HG03469 (cell line): ENCODE measurements at regions not wholly inside any gene's neighbourhood (a gene's known extent, or its start where the extent isn't known, plus 50 kb on each side); places are given as distances from the start of the nearest gene placed in this dataset.
"Not testable (repeated sequence)": the region's sequence is repeated elsewhere in the genome, so short reads cannot be mapped to it uniquely, and the experiment has no call there.

Experiments used
- ATAC-seq: cut with Tn5 transposase; IDR thresholded peaks from one replicate; pipeline ENCODE4 v1.9.1; 2021; ENCODE audit warnings: mild to moderate bottlenecking, moderate library complexity, moderate number of reproducible peaks; ENCODE audit not compliant: unreplicated experiment

DNA sequence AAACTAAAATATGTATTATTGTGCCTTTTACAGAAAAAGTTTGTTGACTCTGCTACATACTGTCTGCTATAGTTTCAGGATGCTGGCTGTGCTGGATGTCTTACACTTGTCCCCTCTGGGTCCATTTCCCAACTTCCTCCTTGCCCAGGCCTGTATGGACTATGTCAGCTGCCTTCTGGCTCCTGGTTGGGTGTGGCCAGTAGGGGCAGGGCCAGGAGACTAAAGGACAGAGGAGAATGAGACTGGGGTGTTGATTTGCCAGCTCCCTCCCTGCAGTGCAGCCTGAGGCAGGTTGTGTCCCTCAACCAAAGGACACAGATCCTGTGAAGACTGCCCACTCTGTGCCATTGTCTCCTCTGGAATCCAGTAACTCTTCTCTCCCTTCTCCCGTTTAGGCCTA is 90.6 kb upstream of the UBE2E2 start:
- ATAC-seq, result no peak

DNA sequence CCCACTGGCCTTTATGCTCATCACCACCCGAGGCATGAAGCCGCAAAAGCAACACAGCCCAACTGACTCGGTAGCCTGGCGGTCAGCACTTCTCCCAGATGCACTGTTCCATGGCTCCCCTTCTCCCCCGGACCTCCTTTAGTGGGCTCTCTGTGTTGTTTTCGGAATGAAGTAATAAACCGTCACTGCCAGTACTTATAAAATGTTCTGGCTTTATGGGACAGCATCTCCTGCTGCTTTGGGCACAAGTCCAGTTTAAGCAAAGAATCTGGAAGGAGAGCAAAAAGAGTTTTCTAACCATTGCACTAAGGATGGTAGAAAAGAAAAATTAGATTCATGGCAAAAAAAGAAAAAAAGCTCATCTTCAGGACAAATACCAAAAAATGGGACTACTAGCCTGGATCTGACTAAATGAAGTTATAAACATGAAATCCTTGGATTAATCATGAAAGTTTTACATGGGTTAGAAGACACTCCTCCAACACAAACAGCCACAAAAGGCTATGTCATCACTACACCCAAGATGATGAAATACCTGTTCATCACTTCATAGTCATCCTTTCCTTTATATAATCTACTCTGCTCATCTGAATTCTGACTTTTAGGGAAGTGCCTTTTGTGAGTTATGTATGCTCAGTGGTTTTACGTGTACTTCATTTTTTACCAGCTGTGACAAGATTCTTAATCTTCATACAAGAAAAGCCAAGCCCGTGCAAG is 89.5 kb upstream of the UBE2E2 start:
- no peak for ATAC-seq

DNA sequence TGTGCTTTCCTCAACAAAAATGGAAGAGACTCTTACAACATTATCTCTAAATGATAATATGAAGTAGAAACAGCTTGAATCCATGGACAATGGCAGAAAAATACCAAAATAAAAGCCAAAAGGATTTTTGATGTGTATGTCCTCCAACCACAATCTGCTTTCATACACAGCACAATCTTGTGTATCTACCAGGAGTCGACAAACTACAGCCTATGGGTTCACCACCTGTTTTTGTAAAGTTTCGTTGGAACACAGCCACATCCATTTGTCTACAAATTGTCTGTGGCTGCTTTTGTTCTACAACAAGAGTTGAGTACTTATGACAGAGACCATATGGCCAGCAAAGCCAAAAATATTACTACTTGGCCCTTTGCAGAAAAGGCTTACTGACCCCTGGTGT is 88.7 kb upstream of the UBE2E2 start:
- no peak for ATAC-seq

DNA sequence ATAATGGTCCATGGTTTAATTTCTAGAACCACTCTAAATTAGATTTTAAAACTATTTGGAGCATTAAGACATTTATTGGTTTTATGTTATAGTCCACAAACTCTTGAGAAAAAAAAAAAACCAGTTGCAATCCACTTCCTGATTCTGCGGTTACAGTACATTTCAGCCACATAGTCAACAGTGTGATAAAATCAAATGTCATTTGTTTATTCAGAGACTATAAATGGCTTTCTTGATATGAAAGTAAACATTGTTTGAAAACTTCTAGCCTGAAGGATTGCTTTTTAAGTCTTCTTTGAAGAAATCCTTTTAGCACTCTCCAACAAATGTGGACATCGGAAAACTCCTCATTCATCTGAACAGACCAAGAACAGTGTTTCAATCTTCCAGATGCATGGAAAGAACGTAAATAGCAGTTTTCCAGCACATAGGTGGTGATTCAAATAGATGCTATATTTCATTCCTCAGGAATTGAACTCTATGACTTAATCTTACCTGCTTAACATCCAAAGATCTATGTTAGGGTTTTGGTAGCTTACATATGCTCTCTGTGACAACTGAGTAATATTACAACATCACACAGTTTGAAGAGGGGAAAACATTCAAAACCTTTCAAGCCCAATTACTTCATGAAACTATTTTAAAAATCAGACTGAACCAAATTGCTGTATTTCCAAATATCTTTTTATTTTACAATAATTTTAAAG is 87.8 kb upstream of the UBE2E2 start:
- no peak for ATAC-seq

DNA sequence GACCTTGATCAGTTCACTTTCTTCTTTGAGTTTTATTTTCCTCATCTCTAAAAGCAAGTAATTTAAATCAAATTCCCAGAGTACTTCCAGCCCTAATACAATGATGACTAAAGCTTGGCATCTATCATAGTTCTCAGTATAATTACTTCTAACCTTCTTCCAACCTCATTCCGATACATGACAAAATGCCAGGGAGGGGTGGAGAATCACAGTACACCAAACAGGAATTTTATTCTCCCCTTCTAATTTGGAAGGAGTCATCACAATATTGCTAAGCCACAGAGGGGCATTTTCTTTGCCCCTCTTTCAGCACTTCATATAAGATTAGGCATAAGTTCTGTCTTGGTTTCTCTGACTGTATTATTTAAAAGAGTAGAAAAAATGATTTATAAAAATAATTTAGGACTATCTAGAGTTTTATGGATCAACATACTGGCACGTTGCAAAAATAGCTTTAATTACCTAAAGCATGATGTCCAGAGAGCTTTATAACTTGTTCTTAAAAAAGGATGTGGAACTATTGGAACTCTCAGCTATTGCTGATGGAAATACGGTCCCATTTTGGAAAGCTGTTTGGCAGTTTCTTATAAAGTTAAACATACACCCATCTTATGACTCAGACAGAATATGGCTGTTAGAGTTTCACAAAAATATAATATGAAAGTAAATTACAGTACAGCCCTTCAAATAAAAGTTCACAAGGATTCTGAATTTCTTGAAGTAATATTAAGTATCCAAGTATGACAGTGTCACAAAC is 86.9 kb upstream of the UBE2E2 start:
- no peak for ATAC-seq

DNA sequence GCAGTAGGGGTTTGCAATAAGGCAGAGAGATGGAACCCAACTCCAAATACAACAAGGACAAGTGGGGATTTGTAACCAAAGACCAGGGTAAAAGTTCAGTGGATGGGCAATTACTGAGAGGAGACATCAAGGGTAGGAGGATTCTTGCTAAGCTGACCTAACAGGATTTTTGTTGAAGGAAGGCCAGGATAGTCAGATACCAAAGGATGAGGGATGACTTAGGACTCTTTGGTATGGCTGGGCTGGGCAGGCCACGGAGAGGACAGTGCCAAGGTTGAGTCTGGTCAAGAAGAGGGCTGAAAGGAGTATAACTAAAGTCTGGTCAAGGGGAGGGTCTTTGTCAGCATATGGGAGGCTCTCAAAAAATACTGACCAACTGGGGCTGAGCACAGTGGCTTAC is 85.3 kb upstream of the UBE2E2 start:
- ATAC-seq, result no peak

DNA sequence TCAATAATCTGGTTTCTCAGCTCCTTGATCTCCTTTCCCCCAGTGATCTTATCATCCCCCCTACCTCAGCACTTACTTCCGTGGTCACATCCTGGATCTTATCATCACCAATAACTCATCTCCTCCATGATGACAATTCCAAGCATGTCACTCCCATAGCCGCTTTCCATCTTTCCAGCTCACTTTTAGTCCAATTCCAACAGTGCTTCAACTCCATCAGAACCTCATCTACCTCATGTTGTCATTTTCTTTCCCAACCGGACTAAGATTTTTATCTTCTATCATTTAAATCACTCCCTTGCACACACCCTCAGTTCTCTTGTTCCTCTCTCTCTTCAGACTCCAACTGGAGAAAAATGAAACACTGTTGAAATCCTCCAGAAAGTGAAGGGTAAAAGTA is 75.9 kb upstream of the UBE2E2 start:
- no peak for ATAC-seq

DNA sequence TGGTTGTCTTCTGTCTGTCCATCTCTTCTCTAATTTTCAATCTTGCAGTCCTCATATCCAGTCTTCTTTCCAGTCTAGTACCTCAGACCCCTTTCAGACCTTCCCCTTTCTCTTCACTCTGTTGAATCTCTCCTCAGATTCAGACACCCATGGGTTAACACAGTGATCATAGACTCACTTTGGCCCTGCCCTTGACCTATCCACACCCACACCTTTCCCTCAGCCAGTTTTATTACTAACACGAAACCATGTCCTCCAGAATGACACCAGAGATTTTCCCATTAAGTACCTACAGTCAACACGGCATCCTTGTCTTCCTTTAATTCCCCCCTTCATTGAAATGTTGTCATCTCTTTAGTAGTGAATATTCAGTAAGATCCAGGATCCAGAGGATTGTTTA is 74.5 kb upstream of the UBE2E2 start:
- ATAC-seq, result no peak

DNA sequence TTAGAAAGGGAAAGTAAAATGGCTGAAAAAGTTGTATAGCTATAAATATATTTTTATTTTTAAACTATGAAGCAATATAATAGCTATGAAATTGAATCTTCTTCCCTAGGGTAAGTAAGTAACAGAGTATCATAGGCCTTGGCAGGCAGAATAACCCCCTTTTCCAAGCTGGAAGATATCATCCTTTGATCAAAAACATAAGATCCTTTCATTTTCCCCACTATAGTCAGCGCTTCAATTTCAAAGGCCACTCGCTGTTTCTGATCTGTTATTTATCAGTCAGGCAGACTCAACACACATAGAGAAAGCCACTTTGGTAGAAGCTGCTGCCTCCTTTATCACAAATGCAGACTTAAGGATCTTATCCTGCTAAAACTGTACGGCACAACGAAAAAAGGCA is 74.0 kb upstream of the UBE2E2 start:
- ATAC-seq, result no peak

DNA sequence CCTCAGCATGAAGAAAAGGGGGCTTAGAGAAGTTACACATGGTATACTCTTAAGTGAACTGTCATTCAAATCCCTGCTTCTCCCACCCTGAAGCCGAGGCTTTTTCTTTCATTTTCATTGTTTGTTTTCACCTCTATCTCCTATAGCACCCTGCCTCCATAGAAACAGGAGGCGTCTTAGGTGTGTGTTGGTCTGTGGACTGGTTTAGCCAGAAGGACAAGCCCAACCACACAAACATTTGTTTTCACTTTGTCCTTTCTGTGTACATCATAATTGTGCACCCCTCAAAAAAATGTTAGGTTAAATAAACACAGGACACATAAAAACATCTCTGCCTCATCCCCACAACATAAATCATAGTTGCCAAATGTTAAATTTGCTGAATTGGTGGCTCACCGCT is 73.3 kb upstream of the UBE2E2 start:
- no peak for ATAC-seq

DNA sequence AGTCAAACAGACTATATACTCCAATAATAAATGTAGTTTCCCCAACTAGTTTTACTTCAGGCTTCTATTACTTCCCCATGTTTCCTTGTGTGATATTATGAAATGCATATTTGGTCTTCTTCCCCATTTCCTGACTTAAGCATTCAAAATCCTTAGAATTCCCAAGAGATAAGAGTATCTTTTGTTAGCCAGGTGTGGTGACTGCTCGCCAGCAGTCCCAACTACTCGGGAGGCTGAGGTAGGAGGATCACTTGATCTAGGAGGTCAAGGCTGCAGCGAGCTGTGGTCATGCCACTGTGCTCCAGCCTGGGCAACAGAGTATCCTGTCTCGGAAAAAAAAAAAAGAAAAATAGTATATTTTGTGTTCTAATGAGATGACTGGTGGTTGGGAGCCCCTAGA is 72.7 kb upstream of the UBE2E2 start:
- ATAC-seq, result no peak

DNA sequence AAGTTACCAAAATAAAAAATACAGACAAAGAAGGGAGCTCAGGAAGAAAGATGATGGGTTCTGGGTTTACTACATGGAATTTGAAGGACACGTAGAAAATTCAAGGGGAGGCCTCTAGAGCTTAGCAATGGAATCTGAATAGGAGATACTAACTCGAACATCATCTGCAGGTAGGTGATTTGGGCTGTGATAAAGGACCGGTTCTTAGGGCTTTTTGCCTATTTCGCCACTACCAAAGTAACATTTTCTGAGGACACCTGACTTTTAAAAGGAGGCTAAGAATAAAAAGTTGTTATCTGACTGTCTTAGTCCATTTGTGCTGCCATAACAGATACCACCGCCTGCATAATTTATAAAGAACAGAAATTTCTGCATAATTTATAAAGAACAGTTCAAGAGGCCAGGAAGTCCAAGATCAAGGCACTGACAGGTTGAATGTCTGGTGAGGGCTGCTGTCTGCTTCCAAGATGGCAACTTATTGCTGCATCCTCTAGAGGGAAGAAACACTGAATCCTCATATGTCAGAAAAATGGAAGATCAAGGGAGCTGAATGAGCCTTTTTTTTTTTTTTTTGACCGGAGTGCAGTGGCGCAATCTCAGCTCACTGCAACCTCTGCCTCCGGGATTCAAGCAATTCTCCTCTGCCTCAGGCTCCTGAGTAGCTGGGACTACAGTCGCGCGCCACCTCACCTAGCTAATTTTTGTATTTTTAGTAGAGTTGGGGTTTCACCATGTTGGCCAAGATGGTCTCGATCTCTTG is 67.9 kb upstream of the UBE2E2 start:
- ATAC-seq, result no peak

DNA sequence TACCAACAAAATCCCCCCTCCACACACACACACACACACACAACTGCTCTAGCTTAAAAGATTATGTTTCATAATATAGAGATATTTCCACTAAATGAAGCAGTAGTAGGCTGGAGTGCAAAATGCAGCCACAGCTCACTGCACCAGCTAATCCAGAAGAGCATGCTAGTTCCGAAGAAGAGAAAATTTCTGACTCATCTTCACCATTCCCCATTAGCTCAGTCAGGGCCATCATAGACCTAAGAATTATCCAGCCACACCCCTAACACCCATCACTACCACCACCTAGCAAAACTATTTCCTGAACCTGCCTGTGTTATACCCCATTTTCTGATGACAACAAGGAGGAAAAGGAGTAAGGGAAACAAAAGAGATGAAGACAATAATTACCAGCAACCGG is 67.1 kb upstream of the UBE2E2 start:
- no peak for ATAC-seq

DNA sequence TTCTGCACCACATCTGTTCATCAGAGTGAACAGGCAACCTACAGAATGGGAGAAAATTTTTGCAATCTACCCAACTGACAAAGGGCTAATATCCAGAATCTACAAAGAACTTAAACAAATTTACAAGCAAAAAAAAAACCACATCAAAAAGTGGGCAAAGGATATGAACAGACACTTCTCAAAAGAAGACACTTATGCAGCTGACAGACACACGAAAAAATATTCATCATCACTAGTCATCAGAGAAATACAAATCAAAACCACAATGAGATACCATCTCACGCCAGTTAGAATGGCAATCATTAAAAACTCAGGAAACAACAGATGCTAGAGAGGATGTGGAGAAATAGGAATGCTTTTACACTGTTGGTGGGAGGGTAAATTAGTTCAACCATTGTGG is 59.1 kb upstream of the UBE2E2 start:
- ATAC-seq, result not testable (repeated sequence)

DNA sequence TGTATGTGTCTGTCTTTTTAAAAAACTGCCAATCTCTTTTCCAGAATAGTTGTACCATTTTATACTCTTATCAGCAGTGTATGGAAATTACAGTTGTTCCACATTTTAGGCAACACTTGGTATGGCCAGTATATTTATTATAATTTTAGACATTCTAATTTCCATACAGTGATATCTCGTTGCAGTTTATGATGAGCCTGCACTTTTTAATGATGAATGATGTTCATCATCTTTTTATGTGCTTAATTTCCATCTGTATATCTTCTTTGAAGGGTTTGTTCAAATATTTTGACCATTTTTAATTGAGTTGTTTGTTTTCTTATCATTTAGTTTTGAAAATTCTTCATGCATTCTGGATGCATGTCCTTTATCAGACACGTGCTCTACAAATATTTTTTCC is 57.0 kb upstream of the UBE2E2 start:
- no peak for ATAC-seq

DNA sequence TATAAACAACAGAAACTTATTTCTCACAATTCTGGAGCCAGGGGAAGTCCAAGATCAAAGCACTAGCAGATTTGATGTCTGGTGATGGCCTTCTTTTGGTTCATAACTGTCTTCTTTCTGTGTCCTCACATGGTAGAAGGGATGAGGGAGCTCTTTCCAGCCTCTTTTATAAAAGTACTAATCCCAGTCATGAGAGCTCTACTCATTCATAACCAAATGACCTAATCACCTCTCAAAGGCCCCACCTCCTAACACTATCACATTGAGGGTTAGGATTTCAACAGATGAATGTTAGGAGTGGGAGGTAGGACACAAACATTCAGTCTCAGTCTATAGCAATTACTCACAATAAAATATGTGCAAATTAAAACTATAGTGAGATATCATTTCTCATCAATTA is 50.1 kb upstream of the UBE2E2 start:
- no peak for ATAC-seq
